ENCODE measurements at regions not wholly inside any gene's neighbourhood (a gene's known extent, or its start where the extent isn't known, plus 50 kb on each side); places are given as distances from the start of the nearest gene placed in this dataset.

- TF ChIP-seq SNAI2 (CRISPR knock-in tag; IDR thresholded peaks at IDR 0.05) (no peak), CSDC2 (CRISPR knock-in tag; IDR thresholded peaks at IDR 0.05) (no peak), BACH2 (CRISPR knock-in tag; IDR thresholded peaks at IDR 0.05; ENCODE audit: borderline replicate concordance) (no peak), TOX (CRISPR knock-in tag; IDR thresholded peaks at IDR 0.05; ENCODE audit: borderline replicate concordance) (no peak)
These were observed 227.7 kb downstream of the FSCB start (continued) for GRCh38 chr14:44279357-44279756.

GRCh38 chr14:44271637-44272036 lies 235.4 kb downstream of the FSCB start:
- TF ChIP-seq ZFP30 (CRISPR knock-in tag; IDR thresholded peaks at IDR 0.05) (no peak), ESRRG (CRISPR knock-in tag; IDR thresholded peaks at IDR 0.05) (no peak), ZFP3 (CRISPR knock-in tag; IDR thresholded peaks at IDR 0.05) (no peak), TOX (CRISPR knock-in tag; IDR thresholded peaks at IDR 0.05; ENCODE audit: borderline replicate concordance) (no peak)
- ATAC-seq, result no peak

GRCh38 chr14:44271006-44271405 lies 236.1 kb downstream of the FSCB start:
- no peak for ATAC-seq
- no peak for TF ChIP-seq POU6F1 (CRISPR knock-in tag; IDR thresholded peaks at IDR 0.05; ENCODE audit: borderline replicate concordance, low read depth)
- no peak for TF ChIP-seq CREB5 (CRISPR knock-in tag; IDR thresholded peaks at IDR 0.05; ENCODE audit: low read depth)
- TF ChIP-seq PPARA (CRISPR knock-in tag; IDR thresholded peaks at IDR 0.05; ENCODE audit: borderline replicate concordance), result no peak
- TF ChIP-seq RARB (CRISPR knock-in tag; IDR thresholded peaks at IDR 0.05), result no peak
- TF ChIP-seq OSR1 (CRISPR knock-in tag; IDR thresholded peaks at IDR 0.05), result no peak
- TF ChIP-seq CSRNP3 (CRISPR knock-in tag; IDR thresholded peaks at IDR 0.05), result no peak
- TF ChIP-seq BACH2 (CRISPR knock-in tag; IDR thresholded peaks at IDR 0.05; ENCODE audit: borderline replicate concordance), result no peak
- TF ChIP-seq ZNF8 (CRISPR knock-in tag; IDR thresholded peaks at IDR 0.05), result no peak
- no peak for TF ChIP-seq ZC3H10 (CRISPR knock-in tag; IDR thresholded peaks at IDR 0.05)
- TF ChIP-seq ZFP3 (CRISPR knock-in tag; IDR thresholded peaks at IDR 0.05), result no peak
- no peak for TF ChIP-seq GLIS3 (CRISPR knock-in tag; IDR thresholded peaks at IDR 0.05)
- TF ChIP-seq TSHZ2 (CRISPR knock-in tag; IDR thresholded peaks at IDR 0.05), result no peak

GRCh38 chr14:44265246-44265645 lies 241.8 kb downstream of the FSCB start:
- no peak for TF ChIP-seq ZFP30 (CRISPR knock-in tag; IDR thresholded peaks at IDR 0.05)
- no peak for TF ChIP-seq TSHZ2 (CRISPR knock-in tag; IDR thresholded peaks at IDR 0.05)
- no peak for TF ChIP-seq GLIS3 (CRISPR knock-in tag; IDR thresholded peaks at IDR 0.05)
- TF ChIP-seq OSR1 (CRISPR knock-in tag; IDR thresholded peaks at IDR 0.05), result no peak
- TF ChIP-seq POU6F1 (CRISPR knock-in tag; IDR thresholded peaks at IDR 0.05; ENCODE audit: borderline replicate concordance, low read depth), result no peak
- no peak for TF ChIP-seq CREB5 (CRISPR knock-in tag; IDR thresholded peaks at IDR 0.05; ENCODE audit: low read depth)
- TF ChIP-seq TCF4 (CRISPR knock-in tag; IDR thresholded peaks at IDR 0.05; ENCODE audit: borderline replicate concordance), result no peak
- TF ChIP-seq CSRNP3 (CRISPR knock-in tag; IDR thresholded peaks at IDR 0.05), result no peak
- TF ChIP-seq ZC3H10 (CRISPR knock-in tag; IDR thresholded peaks at IDR 0.05), result no peak
- no peak for TF ChIP-seq ZNF565 (CRISPR knock-in tag; conservative IDR thresholded peaks at IDR 0.05; ENCODE audit: low read depth)
- no peak for ATAC-seq
